ENCODE measurements at regions not wholly inside any gene's neighbourhood (a gene's known extent, or its start where the extent isn't known, plus 50 kb on each side); places are given as distances from the start of the nearest gene placed in this dataset.

- Histone ChIP-seq H3K27me3 (ENCODE audit: insufficient read depth, low read depth, severe bottlenecking) (peaks cover 8% of the 10 kb centered on the region), H3K36me3 (no peaks in the 10 kb centered on the region), H3K9me3 (ENCODE audit: severe bottlenecking) (no peaks in the 10 kb centered on the region), H3K27ac (no peak overlapping the region), H3K4me3 (ENCODE audit: low read depth, low read length) (no peak overlapping the region)
- no peak for DNase-seq
- no peak for TF ChIP-seq CTCF (IDR thresholded peaks at IDR 0.05; ENCODE audit: low read depth, low read length)
These were observed 511.8 kb upstream of the ARX start for GRCh38 chrX:25527596-25527995.

- no peak for TF ChIP-seq CTCF (IDR thresholded peaks at IDR 0.05; ENCODE audit: low read depth, low read length)
- Histone ChIP-seq H3K27ac (no peak overlapping the region), H3K9me3 (ENCODE audit: severe bottlenecking) (no peaks in the 10 kb centered on the region), H3K36me3 (no peaks in the 10 kb centered on the region), H3K27me3 (ENCODE audit: insufficient read depth, low read depth, severe bottlenecking) (no peaks in the 10 kb centered on the region), H3K4me3 (ENCODE audit: low read depth, low read length) (no peak overlapping the region)
- DNase-seq = no peak
These were observed 515.3 kb upstream of the ARX start for GRCh38 chrX:25531096-25531495.

- Histone ChIP-seq H3K27ac (no peak overlapping the region), H3K9me3 (ENCODE audit: severe bottlenecking) (no peaks in the 10 kb centered on the region), H3K36me3 (no peaks in the 10 kb centered on the region), H3K27me3 (ENCODE audit: insufficient read depth, low read depth, severe bottlenecking) (no peaks in the 10 kb centered on the region), H3K4me3 (ENCODE audit: low read depth, low read length) (no peak overlapping the region)
- no peak for DNase-seq
- TF ChIP-seq CTCF (IDR thresholded peaks at IDR 0.05; ENCODE audit: low read depth, low read length) = no peak
These were observed 518.3 kb upstream of the ARX start for GRCh38 chrX:25534091-25534490.

GRCh38 chrX:25536307-25536970 is 520.7 kb upstream of the ARX start:
- H3K4me3 ChIP-seq (ENCODE audit: low read depth, low read length) = no peak overlapping the region
- no peak for DNase-seq
- no peak for TF ChIP-seq CTCF (IDR thresholded peaks at IDR 0.05; ENCODE audit: low read depth, low read length)
- no peaks in the 10 kb centered on the region for H3K9me3 ChIP-seq (ENCODE audit: severe bottlenecking)
- no peaks in the 10 kb centered on the region for H3K27me3 ChIP-seq (ENCODE audit: insufficient read depth, low read depth, severe bottlenecking)
- no peak overlapping the region for H3K27ac ChIP-seq
- no peaks in the 10 kb centered on the region for H3K36me3 ChIP-seq

GRCh38 chrX:25537699-25538098 is 521.9 kb upstream of the ARX start:
- Histone ChIP-seq H3K27ac (no peak overlapping the region), H3K27me3 (ENCODE audit: insufficient read depth, low read depth, severe bottlenecking) (no peaks in the 10 kb centered on the region), H3K36me3 (no peaks in the 10 kb centered on the region), H3K4me3 (ENCODE audit: low read depth, low read length) (no peak overlapping the region), H3K9me3 (ENCODE audit: severe bottlenecking) (no peaks in the 10 kb centered on the region)
- no peak for DNase-seq
- no peak for TF ChIP-seq CTCF (IDR thresholded peaks at IDR 0.05; ENCODE audit: low read depth, low read length)

GRCh38 chrX:25544641-25545040 is 528.9 kb upstream of the ARX start:
- Histone ChIP-seq H3K27me3 (ENCODE audit: insufficient read depth, low read depth, severe bottlenecking) (no peaks in the 10 kb centered on the region), H3K27ac (no peak overlapping the region), H3K4me3 (ENCODE audit: low read depth, low read length) (no peak overlapping the region), H3K36me3 (no peaks in the 10 kb centered on the region), H3K9me3 (ENCODE audit: severe bottlenecking) (no peaks in the 10 kb centered on the region)
- TF ChIP-seq CTCF (IDR thresholded peaks at IDR 0.05; ENCODE audit: low read depth, low read length) = no peak
- no peak for DNase-seq
